Endothelial cell of umbilical vein (primary cell): ENCODE measurements at regions not wholly inside any gene's neighbourhood (a gene's known extent, or its start where the extent isn't known, plus 50 kb on each side); places are given as distances from the start of the nearest gene placed in this dataset.

Experiments used
- BruUV-seq: library from RNA; stranded (reverse); fragments of 400-500 nt; replicated peaks from 2 replicates; lab custom pipeline; 2021; lab: Mats Ljungman, UMichigan
- CTCF ChIA-PET: fragments of 300-600, 350-600 bp; sonication (Branson Sonifier 250); formaldehyde crosslinking; loops from one replicate; lab custom pipeline; 2021; ENCODE audit warnings: antibody characterized with exemption, inconsistent platforms; lab: Charles Lee
- POLR2A ChIA-PET: fragments of 300-600, 350-600 bp; sonication (Branson Sonifier 250); formaldehyde crosslinking; loops from one replicate; lab custom pipeline; 2021; ENCODE audit warnings: antibody characterized with exemption, inconsistent platforms; lab: Charles Lee
- DNase-seq: peaks from one replicate; pipeline ENCODE4 v3.0.0-alpha.2; 2011; ENCODE audit warnings: low read depth, low spot score
- FAIRE-seq: peaks from 2 replicates; lab custom pipeline; 2011; peaks lifted over from hg19 to GRCh38; lab: Jason Lieb, UNC
- H2AFZ ChIP-seq: 2 replicates; pipeline ENCODE4 v1.6.0; 2012; ENCODE audit warnings: low read depth, low read length, control low read depth, inconsistent platforms
- H3K27ac ChIP-seq: 2 replicates; pipeline ENCODE4 v1.5.1; 2011; ENCODE audit warnings: low read depth, mild to moderate bottlenecking, control low read depth, low read length, moderate library complexity; ENCODE audit not compliant: insufficient read depth
- H3K27me3 ChIP-seq, 2 experiments: 2 replicates each; pipeline versions ENCODE4 v1.6.0 to v1.6.1; 2011; ENCODE audit warnings: low read length in 2 of 2, mixed read lengths in 1 of 2; ENCODE audit not compliant: control insufficient read depth in 2 of 2, insufficient read depth in 2 of 2
- H3K36me3 ChIP-seq, 2 experiments: 2 replicates in 1 of 2; 3 replicates in 1 of 2; pipeline ENCODE4 v1.5.1; 2011; ENCODE audit warnings: low read length in 2 of 2, mild to moderate bottlenecking in 1 of 2, moderate library complexity in 1 of 2; ENCODE audit not compliant: control insufficient read depth in 2 of 2, insufficient read depth in 2 of 2; ENCODE audit errors: extremely low read depth in 1 of 2
- H3K4me1 ChIP-seq: 3 replicates; pipeline ENCODE4 v1.5.1; 2011; ENCODE audit warnings: mild to moderate bottlenecking, low read length; ENCODE audit not compliant: control insufficient read depth, insufficient read depth; ENCODE audit errors: extremely low read depth
- H3K4me2 ChIP-seq: 2 replicates; pipeline ENCODE4 v1.6.1; 2011; ENCODE audit warnings: low read length, control low read depth, mixed read lengths; ENCODE audit not compliant: insufficient read depth
- H3K4me3 ChIP-seq, 3 experiments: fragments of 200-600 bp in 1 of 3; sonication (generic), shearing (Covaris generic) in 1 of 3; replicated peaks in 1 of 3; 2 replicates each; pipeline ENCODE4 v1.5.1; 2011 to 2016; ENCODE audit warnings: control low read depth in 3 of 3, low read length in 3 of 3, mild to moderate bottlenecking in 2 of 3, inconsistent platforms in 1 of 3, low read depth in 1 of 3, moderate library complexity in 1 of 3; ENCODE audit not compliant: insufficient read depth in 1 of 3
- H3K79me2 ChIP-seq: 2 replicates; pipeline ENCODE4 v1.6.0; 2012; ENCODE audit warnings: low read length, inconsistent platforms; ENCODE audit not compliant: control insufficient read depth, insufficient read depth
- H3K9ac ChIP-seq: replicated peaks from 2 replicates; pipeline ENCODE3; 2011; ENCODE audit warnings: low read length, control low read depth; ENCODE audit not compliant: insufficient read depth; ENCODE audit errors: extremely low read depth
- H3K9me1 ChIP-seq: replicated peaks from 3 replicates; pipeline ENCODE4 v1.6.0; 2011; ENCODE audit warnings: mild to moderate bottlenecking, low read length; ENCODE audit not compliant: control insufficient read depth, insufficient read depth; ENCODE audit errors: extremely low read depth
- H3K9me3 ChIP-seq: replicated peaks from 2 replicates; pipeline ENCODE4 v1.5.1; 2012; ENCODE audit warnings: low read length, inconsistent platforms; ENCODE audit not compliant: control insufficient read depth, insufficient read depth
- H4K20me1 ChIP-seq: replicated peaks from 2 replicates; pipeline ENCODE3; 2011; ENCODE audit warnings: mild to moderate bottlenecking, low read length; ENCODE audit not compliant: control insufficient read depth, insufficient read depth; ENCODE audit errors: extremely low read depth
- EZH2 ChIP-seq: IDR thresholded peaks from 2 replicates; pipeline ENCODE4 v1.6.1; 2012; ENCODE audit warnings: borderline replicate concordance, low read depth, mild to moderate bottlenecking, moderate library complexity, low read length, inconsistent platforms; ENCODE audit not compliant: severe bottlenecking
- FOS ChIP-seq: IDR thresholded peaks from 2 replicates; pipeline ENCODE4 v1.6.1; 2011; ENCODE audit warnings: mild to moderate bottlenecking, low read length, moderate library complexity, borderline replicate concordance; ENCODE audit not compliant: insufficient read depth
- GATA2 ChIP-seq: IDR thresholded peaks from 2 replicates; pipeline ENCODE4 v1.7.0; 2011; ENCODE audit warnings: low read depth, mild to moderate bottlenecking, moderate library complexity, mixed read lengths, low read length; ENCODE audit not compliant: insufficient read length, insufficient read depth
- JUN ChIP-seq: IDR thresholded peaks from 2 replicates; pipeline ENCODE4 v1.6.1; 2011; ENCODE audit warnings: borderline replicate concordance, low read depth; ENCODE audit not compliant: insufficient read length, insufficient read depth
- MYC ChIP-seq: IDR thresholded peaks from one replicate; pipeline ENCODE4 v1.6.1; 2011; ENCODE audit warnings: mild to moderate bottlenecking, low read depth, low read length
- POLR2A ChIP-seq: IDR thresholded peaks from 2 replicates; pipeline ENCODE4 v1.6.1; 2012; ENCODE audit warnings: low read depth, mild to moderate bottlenecking, control low read depth, low read length
- POLR2AphosphoS5 ChIP-seq: IDR thresholded peaks from 2 replicates; pipeline ENCODE4 v1.6.1; 2012; ENCODE audit warnings: low read depth, mild to moderate bottlenecking, control low read depth, low read length, moderate library complexity; ENCODE audit not compliant: insufficient read depth
- dilution Hi-C: fragments of 300-500 bp; cut with MboI; formaldehyde crosslinking; loops from one replicate; pipeline ENCODE4 v1.15.0; 2019; ENCODE audit warnings: low sequenced_read_pairs; ENCODE audit not compliant: extremely low pct_ligation_motif_present
- intact Hi-C: fragments of 100-400 bp; cut with micrococcal nuclease; formaldehyde crosslinking; loops from one replicate; pipeline ENCODE4 v1.10.0; 2022
- TF ChIP-seq, protein P1 (sequence below): IDR thresholded peaks from 2 replicates; pipeline ENCODE4 v1.6.1; 2011; ENCODE audit not compliant: insufficient read depth, insufficient read length
- TF ChIP-seq, protein P2 (sequence below), 2 donors: IDR thresholded peaks; 1 replicate in 1 of 2; 2 replicates in 1 of 2; pipeline ENCODE4 v1.5.1; 2011; ENCODE audit warnings: low read length in 2 of 2, mild to moderate bottlenecking in 2 of 2, moderate library complexity in 2 of 2, control low read depth in 1 of 2, inconsistent platforms in 1 of 2, low read depth in 1 of 2; ENCODE audit not compliant: insufficient read depth in 1 of 2; ENCODE audit errors: extremely low read depth in 1 of 2

DNA sequence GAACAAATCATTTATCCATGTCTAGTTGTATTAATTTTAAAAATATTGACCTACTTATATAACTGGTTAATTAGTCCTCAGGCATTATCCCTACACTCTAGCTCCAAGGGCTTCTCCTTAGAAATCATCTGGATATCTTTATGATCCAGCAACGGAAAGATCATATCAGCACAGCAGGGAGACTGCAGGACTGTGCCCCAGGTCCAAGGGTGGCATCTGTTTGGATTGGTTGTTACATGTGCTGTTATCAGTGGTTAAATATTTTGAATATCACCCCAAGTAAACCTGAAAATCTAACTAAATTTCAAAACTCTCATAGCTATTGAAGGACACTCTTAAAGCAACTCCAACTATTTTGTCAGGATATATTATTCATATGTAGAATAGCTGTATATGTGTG lies 556.2 kb upstream of the ZEB2 start:
- H3K27ac ChIP-seq: no peak overlapping the region
- DNase-seq (no peak), FAIRE-seq (no peak)
- dilution Hi-C loops (no loop called here), intact Hi-C loops (no loop called here)
- H3K9ac ChIP-seq: no peak overlapping the region
- no peaks in the 10 kb centered on the region for H3K36me3 ChIP-seq
- H3K27me3 ChIP-seq: no peaks in the 10 kb centered on the region
- no peaks in the 10 kb centered on the region for H3K4me1 ChIP-seq
- BruUV-seq: no TSS peak
- H4K20me1 ChIP-seq: no peaks in the 10 kb centered on the region
- ChIA-PET CTCF (no interaction called here), POLR2A (no interaction called here)
- H3K9me1 ChIP-seq: no peaks in the 10 kb centered on the region
- H3K9me3 ChIP-seq: no peaks in the 10 kb centered on the region
- no peak for TF ChIP-seq JUN
- TF ChIP-seq POLR2AphosphoS5: no peak
- no peak for TF ChIP-seq POLR2A
- TF ChIP-seq MYC: no peak
- TF ChIP-seq, protein P1, sequence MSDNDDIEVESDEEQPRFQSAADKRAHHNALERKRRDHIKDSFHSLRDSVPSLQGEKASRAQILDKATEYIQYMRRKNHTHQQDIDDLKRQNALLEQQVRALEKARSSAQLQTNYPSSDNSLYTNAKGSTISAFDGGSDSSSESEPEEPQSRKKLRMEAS: no peak
- TF ChIP-seq, protein P2, sequence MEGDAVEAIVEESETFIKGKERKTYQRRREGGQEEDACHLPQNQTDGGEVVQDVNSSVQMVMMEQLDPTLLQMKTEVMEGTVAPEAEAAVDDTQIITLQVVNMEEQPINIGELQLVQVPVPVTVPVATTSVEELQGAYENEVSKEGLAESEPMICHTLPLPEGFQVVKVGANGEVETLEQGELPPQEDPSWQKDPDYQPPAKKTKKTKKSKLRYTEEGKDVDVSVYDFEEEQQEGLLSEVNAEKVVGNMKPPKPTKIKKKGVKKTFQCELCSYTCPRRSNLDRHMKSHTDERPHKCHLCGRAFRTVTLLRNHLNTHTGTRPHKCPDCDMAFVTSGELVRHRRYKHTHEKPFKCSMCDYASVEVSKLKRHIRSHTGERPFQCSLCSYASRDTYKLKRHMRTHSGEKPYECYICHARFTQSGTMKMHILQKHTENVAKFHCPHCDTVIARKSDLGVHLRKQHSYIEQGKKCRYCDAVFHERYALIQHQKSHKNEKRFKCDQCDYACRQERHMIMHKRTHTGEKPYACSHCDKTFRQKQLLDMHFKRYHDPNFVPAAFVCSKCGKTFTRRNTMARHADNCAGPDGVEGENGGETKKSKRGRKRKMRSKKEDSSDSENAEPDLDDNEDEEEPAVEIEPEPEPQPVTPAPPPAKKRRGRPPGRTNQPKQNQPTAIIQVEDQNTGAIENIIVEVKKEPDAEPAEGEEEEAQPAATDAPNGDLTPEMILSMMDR (IDR thresholded peaks at IDR 0.05; ENCODE audit: extremely low read depth in 1 of 2, insufficient read depth in 1 of 2, low read depth in 1 of 2, low read length in 2 of 2): no peak
- TF ChIP-seq EZH2: no peak
- TF ChIP-seq GATA2: no peak
- no peak for TF ChIP-seq FOS
- H3K79me2 ChIP-seq: no peaks in the 10 kb centered on the region
- no peak overlapping the region for H3K4me2 ChIP-seq
- H3K4me3 ChIP-seq: no peak overlapping the region
- H2AFZ ChIP-seq: no peak overlapping the region
